ENCODE measurements at regions not wholly inside any gene's neighbourhood (a gene's known extent, or its start where the extent isn't known, plus 50 kb on each side); places are given as distances from the start of the nearest gene placed in this dataset.

- DNase-seq = no peak
These were observed 91.2 kb upstream of the STARD3NL start for GRCh38 chr7:38086857-38087256.

GRCh38 chr7:38102507-38102906, 75.5 kb upstream of the STARD3NL start:
- no peak for DNase-seq

DNA sequence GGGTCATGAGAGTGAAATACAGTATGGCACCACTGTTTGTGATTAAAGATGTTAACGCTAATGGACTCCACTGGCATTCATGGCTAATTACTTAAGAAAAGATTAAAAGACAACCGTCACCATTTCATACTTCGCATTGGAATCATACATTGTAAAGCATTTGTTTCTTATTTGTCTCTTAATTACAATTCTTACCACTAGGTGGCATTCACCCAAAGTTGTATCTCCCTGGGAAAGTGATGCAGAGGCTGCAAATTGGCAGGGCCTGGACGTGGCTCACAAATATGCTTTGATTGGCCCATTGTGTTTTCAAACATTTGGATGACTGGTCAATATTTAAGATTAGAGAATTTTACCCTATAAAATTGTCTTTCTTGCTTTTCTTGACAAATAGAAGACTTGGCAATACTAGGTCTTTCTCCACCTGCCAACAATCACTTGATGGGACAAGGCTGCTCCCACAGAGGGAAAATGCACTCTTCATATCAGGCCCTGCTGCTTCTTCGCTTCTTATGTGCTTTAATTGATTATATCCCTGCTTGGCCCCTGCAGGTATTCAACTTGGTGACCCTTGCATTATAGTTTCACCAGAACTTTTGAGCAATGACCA, 72.1 kb upstream of the STARD3NL start:
- no peak for DNase-seq

DNA sequence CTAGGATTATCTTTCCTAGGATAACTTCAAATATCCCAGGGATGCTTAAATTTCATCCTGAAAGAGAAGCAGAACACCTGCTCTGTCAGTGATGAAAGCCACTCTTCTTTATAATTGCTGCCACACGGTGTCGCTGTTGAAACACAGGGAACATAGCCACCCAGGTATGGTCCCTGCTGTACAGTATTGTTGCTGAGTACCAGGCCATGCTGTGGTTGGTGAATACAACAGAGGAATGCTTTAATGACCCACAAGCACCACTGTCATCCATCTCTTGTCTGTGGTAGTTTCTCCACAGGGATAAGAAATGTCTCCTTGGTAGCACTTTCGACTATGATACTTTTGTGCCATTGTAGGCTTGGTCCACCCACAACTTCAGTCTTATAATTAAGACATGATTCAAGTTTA, 70.6 kb upstream of the STARD3NL start:
- peak in 3 of 4 experiments; percentile 29 to 44 (median 39) for DNase-seq

GRCh38 chr7:38112075-38112474, 66.0 kb upstream of the STARD3NL start:
- no peak for DNase-seq

- no peak for DNase-seq
These were observed 58.0 kb upstream of the STARD3NL start for GRCh38 chr7:38120076-38120475.

DNA sequence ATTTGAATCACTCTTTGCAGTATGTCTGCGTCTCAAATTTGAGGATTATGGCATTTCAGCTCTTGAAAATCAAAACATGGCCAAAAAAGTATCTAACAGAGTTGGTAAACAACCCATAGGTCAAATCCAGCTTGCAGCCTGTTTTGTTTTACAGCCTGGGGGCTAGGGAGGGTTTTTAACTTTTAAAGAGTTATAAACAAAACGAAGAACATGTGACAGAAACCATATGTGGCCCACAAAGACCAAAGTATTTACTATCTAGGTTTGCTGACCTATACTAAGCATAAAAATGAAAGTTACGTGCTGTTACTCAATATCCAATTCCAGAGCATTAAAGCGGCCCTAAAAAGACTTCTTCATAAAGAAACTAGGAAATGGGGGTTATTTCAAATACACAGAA, 55.5 kb upstream of the STARD3NL start:
- DNase-seq = no peak

GRCh38 chr7:38123494-38123893, 54.6 kb upstream of the STARD3NL start:
- DNase-seq = no peak

DNA sequence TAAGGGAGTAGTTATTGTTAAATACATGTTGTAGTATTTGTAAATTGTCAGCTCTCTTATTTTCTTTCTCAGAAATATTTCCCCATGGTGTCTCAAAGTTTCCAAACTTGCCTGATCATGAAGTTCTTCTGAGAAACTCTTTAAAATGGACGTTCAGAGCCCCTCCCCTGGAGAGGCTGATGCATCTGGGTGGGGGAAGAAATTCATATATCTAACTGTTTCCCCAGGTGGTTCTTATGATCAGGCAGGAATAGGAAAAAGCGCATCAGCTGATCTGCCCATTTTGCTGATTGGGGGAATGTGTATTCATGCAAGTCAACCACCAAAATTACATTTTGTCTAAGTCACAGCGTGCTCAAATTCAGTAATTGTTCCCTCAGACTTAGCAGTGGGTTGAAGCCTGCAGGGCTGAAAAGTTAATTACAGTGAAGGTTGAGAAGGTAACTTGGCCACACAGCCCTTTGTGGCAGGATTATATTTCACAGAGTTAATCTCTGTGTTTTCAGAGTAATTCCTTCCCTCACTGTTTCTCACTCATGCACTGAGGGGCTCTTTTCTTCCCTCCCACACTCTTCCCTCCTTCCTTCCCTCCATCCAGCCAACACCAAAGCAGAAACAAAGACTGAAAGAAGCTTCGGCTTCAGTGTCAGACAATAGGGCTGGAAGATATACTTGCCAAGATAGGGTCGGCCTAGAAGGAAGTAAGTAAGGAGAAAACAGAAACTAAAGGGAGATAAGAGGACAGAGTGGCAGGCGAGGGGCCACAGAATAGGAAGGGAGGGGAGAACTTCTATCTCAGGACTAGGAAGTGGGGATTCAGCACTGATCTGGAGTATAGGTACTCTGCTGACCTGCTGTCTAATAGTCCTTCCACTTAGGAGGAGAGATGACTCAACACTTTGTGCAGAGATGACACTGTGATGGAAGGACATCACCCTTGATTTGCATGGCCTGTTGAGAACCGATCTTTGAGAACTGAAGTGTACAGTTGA, 50.5 kb upstream of the STARD3NL start:
- DNase-seq = no peak

All from activated naive CD4-positive, alpha-beta T cell (primary cell).